HG02678 (cell line): ENCODE measurements at regions not wholly inside any gene's neighbourhood (a gene's known extent, or its start where the extent isn't known, plus 50 kb on each side); places are given as distances from the start of the nearest gene placed in this dataset.
A peak's percentile ranks its signal among the peaks of the same experiment; 100 is the strongest.

ENCODE experiments used
- ATAC-seq: cut with Tn5 transposase; IDR thresholded peaks from one replicate; pipeline ENCODE4 v1.9.1; 2021; ENCODE audit warnings: mild to moderate bottlenecking, moderate library complexity; ENCODE audit not compliant: unreplicated experiment

DNA sequence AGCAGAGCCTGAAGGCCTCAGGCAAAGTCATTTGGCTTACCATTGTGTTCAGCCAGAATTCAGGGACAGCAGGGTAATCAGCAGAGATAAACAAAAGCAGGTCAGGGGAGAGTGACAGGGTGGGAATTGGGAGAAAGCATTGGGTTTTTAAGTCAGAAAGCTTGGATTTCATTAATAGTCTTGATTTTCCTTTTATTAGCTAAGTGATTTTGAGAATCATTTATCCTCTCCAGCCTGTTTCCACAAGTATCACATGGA lies 410.1 kb downstream of the HNRNPD start:
- ATAC-seq: no peak

DNA sequence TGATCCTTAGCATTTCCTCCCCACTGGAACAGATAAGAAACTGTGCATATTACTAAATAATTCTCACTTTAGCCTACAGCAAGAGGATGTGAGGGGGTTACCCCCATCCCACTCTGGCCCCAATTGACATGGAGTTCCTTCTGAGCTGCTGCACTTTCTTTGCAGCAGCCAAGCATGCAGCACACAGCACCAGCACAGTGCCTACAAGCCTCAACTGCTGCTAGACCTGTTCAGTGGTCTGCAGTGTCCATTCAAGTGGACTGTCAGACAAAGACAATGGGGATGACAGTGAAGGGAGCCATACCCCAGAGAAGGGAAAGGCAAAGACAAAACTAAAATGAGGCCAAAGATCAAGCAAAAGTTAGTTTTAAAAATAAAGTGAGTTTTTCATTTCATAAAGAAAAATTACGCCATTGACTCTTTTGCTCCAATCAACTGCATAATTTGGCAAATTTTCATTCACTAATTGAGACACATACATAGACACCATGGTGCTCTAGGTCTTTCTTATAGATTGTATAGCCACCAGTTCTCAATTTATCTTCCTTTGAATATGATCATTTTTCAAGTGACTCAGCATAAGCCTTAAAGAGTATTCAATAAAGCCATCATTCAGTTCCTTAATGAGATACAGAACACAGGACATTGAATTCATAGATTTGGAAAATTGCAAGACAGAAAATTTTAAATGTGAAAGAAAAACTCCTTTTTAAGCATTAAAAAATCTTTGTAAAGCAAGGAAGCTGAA lies 410.6 kb downstream of the HNRNPD start:
- no peak for ATAC-seq

- no peak for ATAC-seq
These were observed 412.8 kb downstream of the HNRNPD start for GRCh38 chr4:81960961-81961360.

GRCh38 chr4:81954271-81954670 lies 419.5 kb downstream of the HNRNPD start:
- ATAC-seq: no peak

DNA sequence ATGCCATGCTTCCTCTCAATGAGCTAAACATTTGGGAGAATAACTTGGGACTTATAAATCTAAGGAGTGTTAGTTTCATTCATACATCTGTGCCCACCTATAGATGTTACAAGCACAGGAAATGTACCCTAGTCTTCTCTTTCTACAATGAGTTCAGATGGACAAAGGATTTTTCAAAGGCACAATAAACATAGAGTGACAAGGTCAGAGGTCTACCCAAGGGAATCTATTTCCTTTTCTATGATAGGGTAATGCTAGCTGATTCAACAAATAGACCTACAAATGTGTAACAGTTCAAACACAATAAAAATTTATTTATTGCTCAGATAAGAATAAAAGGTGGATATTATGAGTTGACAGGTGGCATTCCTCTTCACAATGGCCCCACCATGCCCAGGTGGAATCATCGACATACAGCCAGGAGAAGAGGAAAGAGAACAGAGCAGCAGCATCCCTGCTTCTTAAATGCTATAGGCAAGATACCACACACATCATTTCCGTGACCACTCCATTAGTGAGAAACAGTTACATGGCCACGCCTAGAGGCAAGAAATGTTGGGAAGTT lies 421.8 kb downstream of the HNRNPD start:
- ATAC-seq: no peak

- no peak for ATAC-seq
These were observed 426.8 kb downstream of the HNRNPD start for GRCh38 chr4:81946996-81947395.

DNA sequence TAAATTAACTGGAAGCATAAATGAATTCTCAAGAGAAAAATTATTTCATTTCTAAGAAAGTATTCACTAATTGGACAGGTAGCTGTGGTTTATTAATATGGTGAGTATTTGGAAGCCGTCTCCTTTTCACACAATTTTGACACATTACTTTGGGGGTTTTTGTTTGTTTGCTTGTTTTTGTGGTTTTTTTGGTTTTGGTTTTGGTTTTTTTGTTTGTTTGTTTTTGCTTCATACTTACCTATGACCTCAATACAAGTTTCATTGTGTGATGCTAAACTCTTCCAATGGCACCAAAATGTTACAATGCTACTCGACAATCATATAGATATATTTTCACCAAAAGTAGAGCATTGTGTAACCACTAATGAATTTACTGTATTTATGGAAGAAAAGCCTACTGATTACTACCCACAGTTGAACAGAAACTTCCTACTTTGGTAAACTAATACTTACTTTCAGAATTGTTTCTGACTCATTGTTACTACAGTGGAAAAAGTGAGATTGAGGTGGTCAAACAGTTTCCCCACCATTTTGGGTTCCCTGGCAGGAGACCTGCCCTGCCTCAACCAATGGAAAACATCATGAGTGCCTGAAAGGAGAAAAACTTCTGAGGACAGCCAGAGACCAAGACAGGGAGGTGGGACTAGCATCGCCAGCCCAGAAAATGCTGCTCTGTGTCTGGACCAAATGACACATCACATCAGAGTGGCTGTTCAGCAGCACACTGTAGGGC lies 443.1 kb downstream of the HNRNPD start:
- no peak for ATAC-seq

DNA sequence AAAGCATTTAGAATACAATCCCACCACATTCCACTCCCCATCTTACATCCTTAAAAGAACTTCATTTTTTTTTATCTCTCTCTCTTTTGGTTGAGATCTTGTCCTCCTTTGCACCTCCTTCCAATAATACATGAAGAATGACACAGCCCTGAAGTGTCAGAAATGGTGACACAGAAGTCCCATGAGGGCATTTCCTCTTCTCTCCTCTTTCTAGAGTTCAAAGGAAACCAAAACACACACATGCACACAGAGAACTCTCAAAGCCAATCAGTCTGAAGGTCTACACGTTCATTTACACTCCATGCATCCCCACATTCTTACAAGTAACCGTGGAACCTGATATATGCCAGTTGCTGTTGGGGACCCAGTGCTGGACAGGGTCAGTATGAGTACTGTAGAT lies 450.7 kb downstream of the HNRNPD start:
- no peak for ATAC-seq

- no peak for ATAC-seq
These were observed 450.6 kb upstream of the RASGEF1B start for GRCh38 chr4:81922313-81922712.

- no peak for ATAC-seq
These were observed 450.0 kb upstream of the RASGEF1B start for GRCh38 chr4:81921751-81922159.

DNA sequence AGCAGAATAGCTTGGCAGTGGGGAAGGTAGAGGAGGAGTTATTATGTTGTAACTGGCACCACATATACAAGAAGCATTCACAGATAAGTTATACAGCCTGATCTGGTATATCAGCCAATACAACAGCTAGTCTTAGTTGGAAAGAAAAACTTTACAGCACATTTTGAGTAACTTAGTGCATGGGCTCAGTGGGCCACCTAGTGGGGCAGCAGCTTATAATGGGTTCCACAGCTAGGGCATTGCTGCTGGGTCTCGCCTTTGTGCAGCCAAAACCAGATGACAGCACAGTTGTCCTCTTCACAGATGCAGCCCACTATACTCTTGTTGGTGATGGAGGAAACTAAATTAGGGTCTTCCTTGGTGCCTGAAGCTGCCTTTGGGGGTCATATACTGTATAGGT lies 448.1 kb upstream of the RASGEF1B start:
- ATAC-seq: no peak

- peak; percentile 79 for ATAC-seq
These were observed 447.5 kb upstream of the RASGEF1B start for GRCh38 chr4:81919223-81919622.

GRCh38 chr4:81915430-81915829 lies 443.7 kb upstream of the RASGEF1B start:
- ATAC-seq: no peak

DNA sequence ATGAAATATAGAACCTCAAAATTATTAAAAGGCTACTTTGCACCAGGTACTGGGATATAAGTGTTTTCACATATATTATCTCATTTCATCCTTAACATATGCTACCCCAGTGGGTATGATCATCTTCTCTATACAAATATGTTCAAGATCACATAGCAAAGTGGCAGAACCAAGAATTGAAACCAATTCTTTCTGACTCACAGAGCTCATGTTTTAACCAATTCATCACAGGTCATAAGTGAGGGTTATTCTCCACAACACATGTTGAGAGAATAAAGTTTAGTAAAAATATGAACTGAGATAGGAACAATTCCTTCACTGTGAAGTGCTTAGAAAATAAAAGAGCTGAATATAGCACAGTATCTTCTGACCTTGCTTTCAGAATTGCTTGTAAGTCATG lies 442.9 kb upstream of the RASGEF1B start:
- ATAC-seq: peak; percentile 43

DNA sequence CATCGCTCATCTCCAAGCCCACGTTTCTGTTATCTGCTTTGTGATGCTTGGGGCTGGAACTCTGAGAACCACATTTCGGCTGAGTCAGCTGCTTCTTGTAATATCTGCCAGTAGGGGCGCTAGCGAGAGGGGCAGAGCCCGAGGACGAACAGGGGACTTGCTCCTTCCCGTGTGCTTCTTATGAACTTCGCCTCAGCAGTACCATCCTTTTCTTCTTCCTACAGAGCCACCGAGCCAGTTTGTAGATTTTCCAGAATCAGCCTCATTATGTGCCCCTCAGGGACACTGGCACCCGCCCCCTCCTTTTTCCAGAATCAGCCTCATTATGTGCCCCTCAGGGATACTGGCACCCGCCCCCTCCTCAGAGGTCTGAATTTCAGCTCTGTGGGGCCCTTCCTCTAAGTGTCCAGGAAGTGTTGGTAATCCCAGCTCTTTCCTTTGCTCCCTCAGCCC lies 441.7 kb upstream of the RASGEF1B start:
- peak; percentile 82 for ATAC-seq

GRCh38 chr4:81912376-81913030 lies 440.8 kb upstream of the RASGEF1B start:
- ATAC-seq: no peak

DNA sequence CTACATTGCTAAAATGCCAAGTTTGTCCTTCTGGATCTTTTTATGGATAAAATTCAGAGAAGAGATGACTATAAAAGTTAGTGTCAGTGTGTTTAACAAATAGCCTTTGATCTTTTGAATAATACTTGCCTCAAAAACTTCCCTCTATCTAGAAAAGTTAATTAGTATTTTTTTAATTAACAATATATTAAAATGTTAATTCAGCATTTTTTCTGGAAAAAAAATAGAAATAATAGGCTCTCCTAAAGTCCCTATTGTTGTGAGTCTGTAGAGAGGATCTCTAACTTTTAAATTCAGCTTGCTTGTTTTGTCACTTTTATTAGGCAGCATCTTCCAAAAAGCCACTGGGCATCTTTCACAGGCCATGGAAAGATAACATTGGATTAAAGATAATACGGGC lies 435.2 kb upstream of the RASGEF1B start:
- no peak for ATAC-seq

- ATAC-seq: peak; percentile 99
These were observed 434.3 kb upstream of the RASGEF1B start for GRCh38 chr4:81905971-81906370.

DNA sequence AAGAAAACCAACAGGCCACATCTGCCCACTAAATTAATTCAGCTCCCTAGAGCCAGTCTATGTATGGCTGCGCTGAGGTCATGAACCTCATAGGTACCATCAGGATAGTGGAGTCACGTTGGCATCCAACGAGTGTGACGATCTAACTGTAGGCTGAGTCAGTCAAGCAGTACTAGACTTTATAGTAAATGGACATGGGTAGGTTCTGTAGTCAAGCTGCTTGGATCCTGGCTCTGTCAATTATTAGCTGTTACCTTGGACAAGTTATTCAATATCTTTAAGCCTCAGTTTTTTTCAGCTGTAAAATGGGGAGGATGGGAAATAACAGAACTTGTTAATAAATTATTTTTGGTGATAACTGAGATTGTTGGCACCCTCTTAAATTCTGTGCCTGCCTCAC lies 432.4 kb upstream of the RASGEF1B start:
- ATAC-seq: no peak

- no peak for ATAC-seq
These were observed 431.5 kb upstream of the RASGEF1B start for GRCh38 chr4:81903212-81903611.

GRCh38 chr4:81898862-81899504 lies 427.3 kb upstream of the RASGEF1B start:
- no peak for ATAC-seq
